Activated naive CD8-positive, alpha-beta T cell treated with anti-CD3 and anti-CD28 coated beads, Interleukin-2, amount 50 U/mL, for 16 hours (primary cell): ENCODE measurements at regions not wholly inside any gene's neighbourhood (a gene's known extent, or its start where the extent isn't known, plus 50 kb on each side); places are given as distances from the start of the nearest gene placed in this dataset.
"Not testable (repeated sequence)": the region's sequence is repeated elsewhere in the genome, so short reads cannot be mapped to it uniquely, and the experiment has no call there.

Experiments
- DNase-seq: peaks from one replicate; pipeline ENCODE4 v3.0.0-alpha.2; 2020; ENCODE audit warnings: low read depth, low spot score

GRCh38 chr4:181835348-181835747, 407.9 kb upstream of the TENM3 start:
- DNase-seq: no peak

GRCh38 chr4:181838253-181838652, 404.9 kb upstream of the TENM3 start:
- no peak for DNase-seq

GRCh38 chr4:181843797-181844196, 399.4 kb upstream of the TENM3 start:
- DNase-seq: not testable (repeated sequence)

- DNase-seq: no peak
Measured at GRCh38 chr4:181845617-181846016, 397.6 kb upstream of the TENM3 start.

GRCh38 chr4:181846934-181847333, 396.3 kb upstream of the TENM3 start:
- DNase-seq: no peak

- DNase-seq: no peak
Measured at GRCh38 chr4:181848357-181848756, 394.8 kb upstream of the TENM3 start.

- no peak for DNase-seq
Measured at GRCh38 chr4:181849472-181849871, 393.7 kb upstream of the TENM3 start.

- no peak for DNase-seq
Measured at GRCh38 chr4:181853881-181854511, 389.2 kb upstream of the TENM3 start.

GRCh38 chr4:181855307-181855706, 387.9 kb upstream of the TENM3 start:
- DNase-seq: no peak

GRCh38 chr4:181857471-181857870, 385.7 kb upstream of the TENM3 start:
- not testable (repeated sequence) for DNase-seq

GRCh38 chr4:181858741-181859140, 384.5 kb upstream of the TENM3 start:
- no peak for DNase-seq

- no peak for DNase-seq
Measured at GRCh38 chr4:181859439-181859838, 383.8 kb upstream of the TENM3 start.

GRCh38 chr4:181860157-181860556, 383.0 kb upstream of the TENM3 start:
- no peak for DNase-seq

- no peak for DNase-seq
Measured at GRCh38 chr4:181860668-181861067, 382.5 kb upstream of the TENM3 start.

- DNase-seq: no peak
Measured at GRCh38 chr4:181863856-181864255, 379.3 kb upstream of the TENM3 start.

- DNase-seq: no peak
Measured at GRCh38 chr4:181870326-181870725, 372.9 kb upstream of the TENM3 start.

GRCh38 chr4:181874602-181875001, 368.6 kb upstream of the TENM3 start:
- DNase-seq: no peak

GRCh38 chr4:181877329-181877848, 365.8 kb upstream of the TENM3 start:
- no peak for DNase-seq

- DNase-seq: no peak
Measured at GRCh38 chr4:181890031-181890430, 353.2 kb upstream of the TENM3 start.

- no peak for DNase-seq
Measured at GRCh38 chr4:181890911-181891310, 352.3 kb upstream of the TENM3 start.

- DNase-seq: no peak
Measured at GRCh38 chr4:181896614-181897013, 346.6 kb upstream of the TENM3 start.

GRCh38 chr4:181897935-181898334, 345.3 kb upstream of the TENM3 start:
- DNase-seq: no peak

GRCh38 chr4:181902404-181902803, 340.8 kb upstream of the TENM3 start:
- not testable (repeated sequence) for DNase-seq

GRCh38 chr4:181905708-181906107, 337.5 kb upstream of the TENM3 start:
- no peak for DNase-seq
